Non-pigmented ciliary epithelial cell (primary cell): ENCODE measurements at regions not wholly inside any gene's neighbourhood (a gene's known extent, or its start where the extent isn't known, plus 50 kb on each side); places are given as distances from the start of the nearest gene placed in this dataset.

Experiments used
- DNase-seq: peaks from one replicate; pipeline ENCODE4 v3.0.0-alpha.2; 2010; ENCODE audit warnings: low read depth

GRCh38 chr4:43987331-43987944 is 461.2 kb downstream of the KCTD8 start:
- DNase-seq, result no peak

- DNase-seq, result no peak
These were observed 458.1 kb downstream of the KCTD8 start for GRCh38 chr4:43990551-43990950.

- DNase-seq, result no peak
These were observed 457.6 kb downstream of the KCTD8 start for GRCh38 chr4:43990963-43991362.

GRCh38 chr4:43992552-43992951 is 456.1 kb downstream of the KCTD8 start:
- no peak for DNase-seq

- DNase-seq, result no peak
These were observed 455.3 kb downstream of the KCTD8 start for GRCh38 chr4:43993196-43993902.

- DNase-seq, result no peak
These were observed 448.9 kb downstream of the KCTD8 start for GRCh38 chr4:43999669-44000068.

GRCh38 chr4:44002368-44002767 is 446.2 kb downstream of the KCTD8 start:
- DNase-seq, result no peak

- no peak for DNase-seq
These were observed 431.8 kb downstream of the KCTD8 start for GRCh38 chr4:44016570-44017421.

- no peak for DNase-seq
These were observed 431.2 kb downstream of the KCTD8 start for GRCh38 chr4:44017422-44017739.

GRCh38 chr4:44019721-44020120 is 428.9 kb downstream of the KCTD8 start:
- no peak for DNase-seq

- no peak for DNase-seq
These were observed 423.1 kb downstream of the KCTD8 start for GRCh38 chr4:44025376-44026020.

- no peak for DNase-seq
These were observed 409.8 kb downstream of the KCTD8 start for GRCh38 chr4:44038811-44039210.

- DNase-seq, result no peak
These were observed 402.1 kb downstream of the KCTD8 start for GRCh38 chr4:44046491-44046890.

GRCh38 chr4:44056721-44057151 is 391.9 kb downstream of the KCTD8 start:
- no peak for DNase-seq

GRCh38 chr4:44070843-44071242 is 377.8 kb downstream of the KCTD8 start:
- no peak for DNase-seq

GRCh38 chr4:44071959-44072955 is 376.4 kb downstream of the KCTD8 start:
- DNase-seq, result no peak

GRCh38 chr4:44086753-44087152 is 361.9 kb downstream of the KCTD8 start:
- no peak for DNase-seq

GRCh38 chr4:44093390-44093789 is 355.2 kb downstream of the KCTD8 start:
- no peak for DNase-seq

- no peak for DNase-seq
These were observed 349.6 kb downstream of the KCTD8 start for GRCh38 chr4:44098973-44099372.

- DNase-seq, result no peak
These were observed 348.2 kb downstream of the KCTD8 start for GRCh38 chr4:44100456-44100855.

- peak; percentile 2 for DNase-seq
These were observed 329.5 kb downstream of the KCTD8 start for GRCh38 chr4:44118971-44119680.
